RCC 7860 (cell line): ENCODE measurements at regions not wholly inside any gene's neighbourhood (a gene's known extent, or its start where the extent isn't known, plus 50 kb on each side); places are given as distances from the start of the nearest gene placed in this dataset.

Source experiments
- DNase-seq: peaks from one replicate; pipeline ENCODE4 v3.0.0-alpha.2; 2015; ENCODE audit warnings: low spot score
- FAIRE-seq: peaks from 2 replicates; lab custom pipeline; 2012; peaks lifted over from hg19 to GRCh38; lab: Jason Lieb, UNC

- DNase-seq (no peak), FAIRE-seq (no peak)
Measured at GRCh38 chr10:98332623-98333269, 64.8 kb upstream of the LOXL4 start.

DNA sequence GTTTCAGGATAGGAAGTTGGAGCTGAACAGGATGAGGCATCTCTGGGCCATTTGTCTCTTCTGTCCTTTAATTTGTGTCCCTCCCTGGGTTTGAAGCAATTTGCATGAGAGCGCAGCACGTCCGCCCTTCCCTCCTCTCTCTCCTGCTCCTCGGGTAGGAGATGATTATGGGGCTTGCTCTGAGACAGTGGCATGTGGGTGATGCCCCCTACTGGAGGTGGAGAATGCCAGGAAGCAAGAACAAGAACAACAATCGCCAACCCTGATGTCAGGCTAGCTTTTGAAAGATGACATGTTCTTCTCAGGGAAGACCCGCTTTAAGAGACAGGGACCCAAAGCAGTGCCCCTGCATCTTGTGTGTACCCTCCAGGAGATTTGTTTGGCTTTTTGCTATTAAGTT is 63.9 kb upstream of the LOXL4 start:
- DNase-seq: peak; percentile 38
- FAIRE-seq: no peak

- DNase-seq (no peak), FAIRE-seq (no peak)
Measured at GRCh38 chr10:98330987-98331386, 63.0 kb upstream of the LOXL4 start.

DNA sequence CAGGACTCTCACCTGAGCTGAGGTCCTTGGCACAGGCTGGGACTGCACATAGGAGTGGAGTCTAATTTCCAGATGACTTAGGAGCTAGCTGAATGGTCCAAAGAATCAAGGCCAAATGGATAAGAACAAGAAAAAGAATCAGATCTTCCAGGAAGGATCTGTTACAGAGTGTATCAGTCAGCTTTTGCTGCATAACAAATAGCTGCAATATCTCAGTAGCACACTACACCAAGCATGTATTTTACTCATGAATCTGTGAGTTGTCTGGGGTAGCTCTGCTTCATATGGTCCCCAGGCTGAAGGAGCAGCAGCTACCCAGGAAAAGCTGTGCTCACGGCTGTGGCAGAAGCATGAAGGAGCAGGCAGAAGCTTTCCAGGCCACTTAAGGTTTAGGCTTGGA is 60.6 kb upstream of the LOXL4 start:
- FAIRE-seq (no peak), DNase-seq (no peak)

DNA sequence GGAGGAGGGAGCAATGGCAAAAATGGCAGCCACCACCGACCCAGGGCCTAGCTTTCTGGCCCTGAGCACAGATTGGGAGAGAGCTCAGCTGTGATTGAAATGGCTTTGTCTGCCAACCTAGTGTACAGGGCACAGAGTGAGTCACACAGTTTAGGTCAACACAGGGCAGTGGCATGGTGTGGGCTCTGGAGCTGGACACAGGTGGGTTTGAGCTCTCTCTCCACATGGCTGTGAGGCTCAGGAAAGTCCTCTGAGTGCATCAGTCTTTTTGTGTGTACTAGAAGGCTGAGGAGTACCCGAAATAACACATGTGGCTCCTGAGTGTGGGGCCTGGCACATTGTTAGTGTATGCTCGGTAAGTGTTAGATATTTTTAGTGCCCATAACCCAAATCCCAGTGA is 60.2 kb upstream of the LOXL4 start:
- no peak for DNase-seq
- FAIRE-seq: no peak

GRCh38 chr10:98326621-98327027 is 58.6 kb upstream of the LOXL4 start:
- FAIRE-seq: no peak

GRCh38 chr10:98323221-98324164 is 55.5 kb upstream of the LOXL4 start:
- DNase-seq (peak; percentile 90), FAIRE-seq (peak; percentile 94)

More at GRCh38 chr10:98326621-98327027, 58.6 kb upstream of the LOXL4 start:
- no peak for DNase-seq

DNA sequence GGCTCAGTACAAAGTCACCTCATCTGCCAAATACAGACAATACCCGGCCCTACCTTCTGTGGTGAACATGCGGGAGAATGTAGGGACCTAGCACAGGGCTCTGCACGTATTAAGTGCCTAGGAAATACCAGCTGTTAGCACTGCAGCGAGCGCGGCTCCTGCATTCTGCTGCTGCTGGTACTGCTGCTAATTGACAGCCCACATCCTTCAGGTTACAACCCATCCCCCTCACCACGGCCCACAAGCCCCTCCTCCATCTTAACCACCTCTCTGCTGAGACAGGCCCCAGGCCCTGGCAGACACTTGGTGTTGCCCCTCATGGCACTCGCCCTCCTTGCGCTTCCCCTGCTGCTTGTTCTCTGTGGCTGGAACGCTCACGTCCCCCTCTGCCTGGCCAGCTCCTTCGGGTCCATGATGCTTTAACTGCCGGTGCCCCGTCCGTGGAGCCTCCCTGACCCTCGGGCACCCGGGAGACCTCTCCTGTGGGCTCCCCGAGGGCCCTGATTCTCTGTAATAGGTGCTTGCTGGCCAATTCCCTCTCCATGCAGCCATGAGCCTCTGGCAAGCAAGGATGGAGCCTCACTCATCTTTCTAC is 53.3 kb upstream of the LOXL4 start:
- FAIRE-seq: no peak
- no peak for DNase-seq

DNA sequence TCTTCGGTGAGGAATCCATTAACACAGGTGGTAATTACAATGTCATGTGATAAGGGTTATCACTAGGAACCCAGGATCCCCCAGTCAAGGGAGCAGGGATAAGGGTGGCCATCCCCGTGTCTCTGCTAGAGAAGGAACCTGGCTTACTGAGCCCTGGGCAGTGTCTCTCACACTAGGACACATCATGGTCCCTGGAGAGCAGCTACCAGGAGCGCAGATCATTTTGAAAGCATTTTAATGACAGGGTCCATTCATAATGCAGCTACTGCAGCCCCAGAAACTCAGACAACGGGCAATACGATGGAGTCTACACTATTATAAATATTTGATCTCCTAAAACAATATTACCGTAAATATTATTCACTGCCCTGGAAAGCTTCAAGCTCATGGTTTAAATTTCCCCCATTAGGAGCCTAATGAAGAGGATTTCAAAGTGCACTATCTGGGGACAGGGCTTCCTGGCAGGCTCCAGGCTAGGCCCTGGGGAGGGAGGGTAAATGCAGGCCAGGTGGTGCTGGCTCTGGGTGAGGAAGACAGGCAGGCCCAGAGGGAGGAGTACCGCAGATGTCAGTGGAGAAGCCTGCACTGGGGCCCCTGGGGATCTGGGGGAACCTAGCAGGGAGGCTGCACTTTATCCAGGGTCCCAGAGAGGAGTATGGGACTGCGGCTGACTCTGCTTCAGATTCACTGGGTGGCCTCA is 52.6 kb upstream of the LOXL4 start:
- DNase-seq: no peak

GRCh38 chr10:98318861-98319260 is 50.9 kb upstream of the LOXL4 start:
- no peak for DNase-seq
- no peak for FAIRE-seq

More for the DNA sequence above, 52.6 kb upstream of the LOXL4 start:
- no peak for FAIRE-seq
